WTC11 (cell line): ENCODE measurements at regions not wholly inside any gene's neighbourhood (a gene's known extent, or its start where the extent isn't known, plus 50 kb on each side); places are given as distances from the start of the nearest gene placed in this dataset.

Source experiments
- ATAC-seq: fragments of 200-7000 bp; cut with Tn5 transposase; 2 replicates; pipeline ENCODE4 v1.10.0; 2021; ENCODE audit warnings: mild to moderate bottlenecking, moderate library complexity
- CTCF ChIA-PET: fragments of 300-600 bp; sonication (Branson Sonifier 250); formaldehyde crosslinking; loops from one replicate; lab custom pipeline; 2021; ENCODE audit warnings: antibody characterized with exemption; lab: Charles Lee
- POLR2A ChIA-PET: fragments of 350-600 bp; sonication (Branson Sonifier 250); formaldehyde crosslinking; loops from one replicate; lab custom pipeline; 2021; ENCODE audit warnings: antibody characterized with exemption; lab: Charles Lee
- DNase-seq: peaks from one replicate; pipeline ENCODE4 v3.0.0; 2021; ENCODE audit warnings: low spot score
- H3K27ac Mint-ChIP-seq: 2 replicates; pipeline ENCODE4 v1.8.0; 2021; ENCODE audit warnings: mixed read lengths
- H3K27me3 Mint-ChIP-seq: 2 replicates; pipeline ENCODE4 v1.8.0; 2021; ENCODE audit warnings: low read depth, mild to moderate bottlenecking, moderate library complexity, mixed read lengths
- H3K36me3 Mint-ChIP-seq: 2 replicates; pipeline ENCODE4 v1.8.0; 2021; ENCODE audit warnings: mixed read lengths
- H3K4me1 Mint-ChIP-seq: 2 replicates; pipeline ENCODE4 v1.8.0; 2022; ENCODE audit warnings: mixed read lengths
- H3K4me3 Mint-ChIP-seq: 2 replicates; pipeline ENCODE4 v1.8.0; 2021; ENCODE audit warnings: mild to moderate bottlenecking, moderate library complexity, mixed read lengths
- H3K9me3 Mint-ChIP-seq: 2 replicates; pipeline ENCODE4 v1.8.0; 2021; ENCODE audit warnings: mixed read lengths
- AR ChIP-seq: fragments of 250-450 bp; sonication (Bioruptor Pico); IDR thresholded peaks from 2 replicates; pipeline ENCODE4 v1.9.0; 2021; ENCODE audit warnings: mild to moderate bottlenecking
- ATF1 ChIP-seq: sonication (generic); formaldehyde crosslinking; IDR thresholded peaks from 2 replicates; pipeline ENCODE4 v1.8.1; 2023; ENCODE audit warnings: mild to moderate bottlenecking, moderate library complexity, missing genetic modification reagents
- CREB1 ChIP-seq: sonication (generic); formaldehyde crosslinking; IDR thresholded peaks from 2 replicates; pipeline ENCODE4 v1.8.0; 2023; ENCODE audit warnings: mild to moderate bottlenecking, missing genetic modification reagents
- E2F5 ChIP-seq: sonication (generic); formaldehyde crosslinking; IDR thresholded peaks from 2 replicates; pipeline ENCODE4 v1.8.1; 2022; ENCODE audit warnings: mild to moderate bottlenecking, moderate library complexity, missing genetic modification reagents
- HMGA2 ChIP-seq: fragments of 250-450 bp; sonication (Bioruptor Pico); IDR thresholded peaks from 2 replicates; pipeline ENCODE4 v1.4.0; 2021; ENCODE audit warnings: mild to moderate bottlenecking, moderate library complexity
- JAZF1 ChIP-seq: fragments of 250-450 bp; sonication (Bioruptor Pico); IDR thresholded peaks from 2 replicates; pipeline ENCODE4 v1.9.0; 2021; ENCODE audit warnings: moderate library complexity, mild to moderate bottlenecking, inconsistent platforms
- NR1H2 ChIP-seq: sonication (generic); formaldehyde crosslinking; IDR thresholded peaks from 2 replicates; pipeline ENCODE4 v1.9.0; 2021; ENCODE audit warnings: mild to moderate bottlenecking, moderate library complexity, missing genetic modification reagents
- NR3C1 ChIP-seq: sonication (generic); formaldehyde crosslinking; conservative IDR thresholded peaks from 2 replicates; pipeline ENCODE4 v1.8.1; 2023; ENCODE audit warnings: low read depth, mild to moderate bottlenecking, missing genetic modification reagents
- PREB ChIP-seq: sonication (generic); formaldehyde crosslinking; IDR thresholded peaks from 2 replicates; pipeline ENCODE4 v1.8.1; 2022; ENCODE audit warnings: mild to moderate bottlenecking, missing genetic modification reagents, moderate library complexity, borderline replicate concordance
- RORB ChIP-seq: fragments of 250-450 bp; sonication (Bioruptor Pico); IDR thresholded peaks from 2 replicates; pipeline ENCODE4 v1.9.0; 2021; ENCODE audit warnings: mild to moderate bottlenecking
- SMAD3 ChIP-seq: sonication (generic); formaldehyde crosslinking; IDR thresholded peaks from 2 replicates; pipeline ENCODE4 v1.8.0; 2022; ENCODE audit warnings: missing genetic modification reagents, mild to moderate bottlenecking, borderline replicate concordance
- TEAD1 ChIP-seq: sonication (generic); formaldehyde crosslinking; IDR thresholded peaks from 2 replicates; pipeline ENCODE4 v1.8.0; 2022; ENCODE audit warnings: mild to moderate bottlenecking, missing genetic modification reagents
- USF1 ChIP-seq: sonication (generic); formaldehyde crosslinking; IDR thresholded peaks from 2 replicates; pipeline ENCODE4 v1.8.0; 2022; ENCODE audit warnings: mild to moderate bottlenecking, missing genetic modification reagents
- ZBTB21 ChIP-seq: sonication (generic); formaldehyde crosslinking; IDR thresholded peaks from 2 replicates; pipeline ENCODE4 v1.8.1; 2023; ENCODE audit warnings: mild to moderate bottlenecking, missing genetic modification reagents, borderline replicate concordance
- ZBTB43 ChIP-seq: sonication (generic); formaldehyde crosslinking; IDR thresholded peaks from 2 replicates; pipeline ENCODE4 v1.8.1; 2023; ENCODE audit warnings: mild to moderate bottlenecking, missing genetic modification reagents
- ZNF121 ChIP-seq: sonication (generic); formaldehyde crosslinking; IDR thresholded peaks from 2 replicates; pipeline ENCODE4 v1.8.0; 2023; ENCODE audit warnings: missing genetic modification reagents
- ZNF138 ChIP-seq: sonication (generic); formaldehyde crosslinking; conservative IDR thresholded peaks from 2 replicates; pipeline ENCODE4 v1.8.1; 2022; ENCODE audit warnings: mild to moderate bottlenecking, moderate library complexity, missing genetic modification reagents
- ZNF219 ChIP-seq: sonication (generic); formaldehyde crosslinking; IDR thresholded peaks from 2 replicates; pipeline ENCODE4 v1.8.0; 2023; ENCODE audit warnings: missing genetic modification reagents, mild to moderate bottlenecking, borderline replicate concordance
- ZNF232 ChIP-seq: sonication (generic); formaldehyde crosslinking; IDR thresholded peaks from 2 replicates; pipeline ENCODE4 v1.8.0; 2022; ENCODE audit warnings: mild to moderate bottlenecking, missing genetic modification reagents
- ZNF317 ChIP-seq: sonication (generic); formaldehyde crosslinking; IDR thresholded peaks from 2 replicates; pipeline ENCODE4 v1.8.1; 2023; ENCODE audit warnings: low read depth, mild to moderate bottlenecking, moderate library complexity, missing genetic modification reagents, borderline replicate concordance
- ZNF396 ChIP-seq: fragments of 250-450 bp; sonication (Bioruptor Pico); IDR thresholded peaks from 2 replicates; pipeline ENCODE4 v1.8.0; 2021; ENCODE audit warnings: mild to moderate bottlenecking, moderate library complexity, borderline replicate concordance
- ZNF425 ChIP-seq: fragments of 250-450 bp; sonication (Bioruptor Pico); conservative IDR thresholded peaks from 2 replicates; pipeline ENCODE4 v1.9.0; 2021; ENCODE audit warnings: mild to moderate bottlenecking
- ZSCAN18 ChIP-seq: fragments of 250-450 bp; sonication (Bioruptor Pico); IDR thresholded peaks from 2 replicates; pipeline ENCODE4 v2.1.2; 2022; ENCODE audit warnings: mild to moderate bottlenecking, moderate library complexity

- TF ChIP-seq CREB1 (CRISPR knock-in tag) (no peak), NR3C1 (CRISPR knock-in tag) (no peak)
These were observed 67.8 kb upstream of the HTR1E start (continued) for GRCh38 chr6:86869500-86869899.

- Mint-ChIP-seq H3K27me3 (peaks cover 2% of the 10 kb centered on the region; the same call in 1 of the 2 replicates), H3K9me3 (no peaks in the 10 kb centered on the region), H3K4me1 (no peaks in the 10 kb centered on the region), H3K36me3 (no peaks in the 10 kb centered on the region), H3K4me3 (no peak overlapping the region), H3K27ac (no peak overlapping the region)
- no peak for TF ChIP-seq ZSCAN18 (CRISPR knock-in tag)
- peak; percentile 98 for TF ChIP-seq ZNF121 (CRISPR knock-in tag)
- ChIA-PET POLR2A (no interaction called here), CTCF (interaction anchor here (0.5 to 4.1 kb wide), 5 partner anchors 75 to 169 kb away, joined by 3 to 49 read pairs (median 4); partner anchors contain the start of gene HTR1E)
- DNase-seq (no peak), ATAC-seq (no peak; the same call in 1 of the 2 replicates)
These were observed 77.8 kb upstream of the HTR1E start for GRCh38 chr6:86859513-86859912.

- ChIA-PET POLR2A (no interaction called here), CTCF (interaction anchor here (0.5 to 4.1 kb wide), 4 partner anchors 75 to 169 kb away, joined by 3 to 49 read pairs (median 4); partner anchors contain the start of gene HTR1E)
- Mint-ChIP-seq H3K27ac (no peak overlapping the region), H3K4me3 (no peak overlapping the region), H3K4me1 (no peaks in the 10 kb centered on the region), H3K27me3 (peaks cover 1% of the 10 kb centered on the region; the same call in 1 of the 2 replicates), H3K9me3 (no peaks in the 10 kb centered on the region), H3K36me3 (no peaks in the 10 kb centered on the region)
- ATAC-seq, result no peak
- DNase-seq, result no peak
- TF ChIP-seq SMAD3 (CRISPR knock-in tag), result no peak
- TF ChIP-seq JAZF1 (CRISPR knock-in tag), result no peak
- TF ChIP-seq ZBTB43 (CRISPR knock-in tag), result no peak
- no peak for TF ChIP-seq ATF1
- TF ChIP-seq ZNF232, result no peak
- TF ChIP-seq TEAD1 (CRISPR knock-in tag), result no peak
- no peak for TF ChIP-seq NR1H2 (CRISPR knock-in tag)
- TF ChIP-seq USF1 (CRISPR knock-in tag), result no peak
- TF ChIP-seq AR (CRISPR knock-in tag), result no peak
- no peak for TF ChIP-seq RORB (CRISPR knock-in tag)
- TF ChIP-seq ZNF138 (CRISPR knock-in tag), result no peak
- TF ChIP-seq ZNF425 (CRISPR knock-in tag), result no peak
- TF ChIP-seq HMGA2 (CRISPR knock-in tag), result no peak
- TF ChIP-seq ZNF317 (CRISPR knock-in tag), result no peak
- no peak for TF ChIP-seq ZNF219 (CRISPR knock-in tag)
- TF ChIP-seq ZNF121 (CRISPR knock-in tag), result no peak
- no peak for TF ChIP-seq ZBTB21 (CRISPR knock-in tag)
- TF ChIP-seq E2F5 (CRISPR knock-in tag), result no peak
- TF ChIP-seq ZNF396 (CRISPR knock-in tag), result no peak
- no peak for TF ChIP-seq PREB (CRISPR knock-in tag)
These were observed 78.4 kb upstream of the HTR1E start for GRCh38 chr6:86858970-86859369.
